IMR-90 (cell line): ENCODE measurements at regions not wholly inside any gene's neighbourhood (a gene's known extent, or its start where the extent isn't known, plus 50 kb on each side); places are given as distances from the start of the nearest gene placed in this dataset.

Experiments
- ATAC-seq: fragments of 200-7000 bp; cut with Tn5 transposase; 2 replicates; pipeline ENCODE4 v1.9.1; 2020; ENCODE audit warnings: low read depth, mild to moderate bottlenecking, moderate library complexity
- BruUV-seq: library from RNA; stranded (reverse); fragments of 400-500 nt; replicated peaks from 2 replicates; lab custom pipeline; 2021; lab: Mats Ljungman, UMichigan
- CTCF ChIA-PET: fragments of 300-600 bp; formaldehyde crosslinking; extraction: SDS; loops from one replicate; lab custom pipeline; 2021; ENCODE audit warnings: antibody characterized with exemption; lab: Yijun Ruan, JAX
- POLR2A ChIA-PET: fragments of 300-600 bp; sonication (Branson Sonifier 250); formaldehyde crosslinking; loops from one replicate; lab custom pipeline; 2022; ENCODE audit warnings: antibody characterized with exemption; ENCODE audit not compliant: unreplicated experiment; lab: Charles Lee
- DNase-seq: peaks from one replicate; pipeline ENCODE4 v3.0.0; 2013
- H2AFZ ChIP-seq: replicated peaks from 2 replicates; pipeline ENCODE3; 2013; ENCODE audit warnings: low read length, mild to moderate bottlenecking; ENCODE audit not compliant: poor library complexity
- H2AK5ac ChIP-seq: 2 replicates; pipeline ENCODE4 v1.6.1; 2013; ENCODE audit warnings: low read depth, low read length, inconsistent platforms
- H2AK9ac ChIP-seq: replicated peaks from 2 replicates; pipeline ENCODE3; 2013; ENCODE audit warnings: mild to moderate bottlenecking, low read depth, low read length, moderate library complexity; ENCODE audit not compliant: poor library complexity
- H2BK120ac ChIP-seq: 2 replicates; pipeline ENCODE4 v1.6.1; 2013; ENCODE audit warnings: low read depth, low read length, inconsistent platforms
- H2BK15ac ChIP-seq: 3 replicates; pipeline ENCODE4 v1.6.1; 2013; ENCODE audit warnings: low read depth, low read length, inconsistent platforms
- H2BK20ac ChIP-seq: 2 replicates; pipeline ENCODE4 v1.6.1; 2013; ENCODE audit warnings: low read depth, mild to moderate bottlenecking, inconsistent platforms, low read length, moderate library complexity
- H2BK5ac ChIP-seq: 2 replicates; pipeline ENCODE4 v1.6.1; 2013; ENCODE audit warnings: mild to moderate bottlenecking, low read depth, low read length, inconsistent platforms; ENCODE audit not compliant: poor library complexity, severe bottlenecking
- H3K14ac ChIP-seq: replicated peaks from 2 replicates; pipeline ENCODE4 v1.6.1; 2013; ENCODE audit warnings: low read depth, low read length, inconsistent platforms
- H3K18ac ChIP-seq: 2 replicates; pipeline ENCODE4 v1.6.1; 2013; ENCODE audit warnings: low read depth, low read length, control low read depth
- H3K23ac ChIP-seq: 2 replicates; pipeline ENCODE4 v1.6.1; 2013; ENCODE audit warnings: low read depth, low read length, inconsistent platforms
- H3K27ac ChIP-seq: 2 replicates; pipeline ENCODE4 v1.5.1; 2013; ENCODE audit warnings: mild to moderate bottlenecking, control low read depth, low read length; ENCODE audit not compliant: insufficient read depth
- H3K27me3 ChIP-seq: 2 replicates; pipeline ENCODE4 v1.6.1; 2013; ENCODE audit warnings: low read length; ENCODE audit not compliant: control insufficient read depth, insufficient read depth
- H3K36me3 ChIP-seq: 2 replicates; pipeline ENCODE4 v1.6.1; 2013; ENCODE audit warnings: low read length, mixed read lengths; ENCODE audit not compliant: control insufficient read depth, insufficient read depth
- H3K4ac ChIP-seq: 2 replicates; pipeline ENCODE4 v1.6.1; 2013; ENCODE audit warnings: low read depth, low read length, inconsistent platforms
- H3K4me1 ChIP-seq: 2 replicates; pipeline ENCODE4 v1.6.1; 2013; ENCODE audit warnings: low read length, mixed read lengths; ENCODE audit not compliant: control insufficient read depth, insufficient read depth
- H3K4me2 ChIP-seq: 2 replicates; pipeline ENCODE4 v1.6.1; 2013; ENCODE audit warnings: low read depth, mild to moderate bottlenecking, control low read depth, low read length, moderate library complexity
- H3K4me3 ChIP-seq: 2 replicates; pipeline ENCODE4 v1.5.1; 2013; ENCODE audit warnings: low read depth, mild to moderate bottlenecking, control low read depth, low read length, moderate library complexity; ENCODE audit not compliant: insufficient read depth
- H3K56ac ChIP-seq: 2 replicates; pipeline ENCODE4 v1.6.1; 2013; ENCODE audit warnings: low read length, inconsistent platforms; ENCODE audit not compliant: insufficient read depth; ENCODE audit errors: extremely low read depth
- H3K79me1 ChIP-seq, 2 experiments: 2 replicates each; pipeline ENCODE4 v1.6.1; 2013; ENCODE audit warnings: low read length in 2 of 2, inconsistent platforms in 1 of 2, low read depth in 1 of 2
- H3K9ac ChIP-seq: 2 replicates; pipeline ENCODE4 v1.6.1; 2013; ENCODE audit warnings: low read depth, low read length, control low read depth
- H3K9me1 ChIP-seq: 2 replicates; pipeline ENCODE4 v1.6.1; 2013; ENCODE audit warnings: low read length, inconsistent platforms; ENCODE audit not compliant: insufficient read depth
- H3K9me3 ChIP-seq: 2 replicates; pipeline ENCODE4 v1.6.1; 2013; ENCODE audit warnings: low read length; ENCODE audit not compliant: control insufficient read depth, insufficient read depth
- H4K20me1 ChIP-seq: 2 replicates; pipeline ENCODE4 v1.6.1; 2013; ENCODE audit warnings: low read length, inconsistent platforms; ENCODE audit not compliant: insufficient read depth
- H4K5ac ChIP-seq: 2 replicates; pipeline ENCODE4 v1.6.1; 2013; ENCODE audit warnings: mild to moderate bottlenecking, low read depth, low read length, control low read depth
- H4K8ac ChIP-seq, 2 experiments: 2 replicates each; pipeline ENCODE4 v1.6.1; 2013; ENCODE audit warnings: low read depth in 2 of 2, low read length in 2 of 2, control low read depth in 1 of 2, inconsistent platforms in 1 of 2
- H4K91ac ChIP-seq: 2 replicates; pipeline ENCODE4 v1.6.1; 2013; ENCODE audit warnings: low read depth, low read length, inconsistent platforms; ENCODE audit not compliant: insufficient read depth
- BHLHE40 ChIP-seq: fragments of 150-350 bp; IDR thresholded peaks from 2 replicates; pipeline ENCODE4 v1.6.1; 2016; ENCODE audit warnings: mild to moderate bottlenecking, low read depth, low read length
- CEBPB ChIP-seq: IDR thresholded peaks from 2 replicates; pipeline ENCODE4 v1.6.1; 2012; ENCODE audit warnings: low read depth, low read length, improper control_type of control experiment
- CHD1 ChIP-seq: IDR thresholded peaks from 2 replicates; pipeline ENCODE4 v1.6.1; 2012; ENCODE audit warnings: low read depth, low read length, improper control_type of control experiment
- FOS ChIP-seq: fragments of 150-350 bp; IDR thresholded peaks from 2 replicates; pipeline ENCODE4 v1.6.1; 2016; ENCODE audit warnings: low read depth, low read length
- MAFK ChIP-seq: IDR thresholded peaks from 2 replicates; pipeline ENCODE4 v1.6.1; 2012; ENCODE audit warnings: low read depth, low read length, improper control_type of control experiment
- MAZ ChIP-seq: IDR thresholded peaks from 2 replicates; pipeline ENCODE4 v1.6.1; 2012; ENCODE audit warnings: low read depth, mild to moderate bottlenecking, low read length, improper control_type of control experiment, moderate library complexity, borderline replicate concordance
- MXI1 ChIP-seq: IDR thresholded peaks from 2 replicates; pipeline ENCODE4 v1.6.1; 2012; ENCODE audit warnings: low read depth, mild to moderate bottlenecking, low read length, moderate library complexity, borderline replicate concordance
- NFE2L2 ChIP-seq: fragments of 150-350 bp; IDR thresholded peaks from 2 replicates; pipeline ENCODE4 v1.6.1; 2016; ENCODE audit warnings: low read depth, mild to moderate bottlenecking, low read length
- POLR2A ChIP-seq: IDR thresholded peaks from 2 replicates; pipeline ENCODE4 v1.6.1; 2012; ENCODE audit warnings: mild to moderate bottlenecking, low read depth, low read length
- RAD21 ChIP-seq: IDR thresholded peaks from 2 replicates; pipeline ENCODE4 v1.6.1; 2012; ENCODE audit warnings: low read length, improper control_type of control experiment
- RCOR1 ChIP-seq: IDR thresholded peaks from 2 replicates; pipeline ENCODE4 v1.6.1; 2012; ENCODE audit warnings: mild to moderate bottlenecking, low read length, improper control_type of control experiment; ENCODE audit not compliant: insufficient replicate concordance
- RFX5 ChIP-seq: IDR thresholded peaks from 2 replicates; pipeline ENCODE4 v1.8.0; 2012; ENCODE audit warnings: low read depth, mild to moderate bottlenecking, low read length, moderate library complexity
- SMC3 ChIP-seq: fragments of 150-350 bp; IDR thresholded peaks from 2 replicates; pipeline ENCODE4 v1.6.1; 2016; ENCODE audit warnings: low read depth, mild to moderate bottlenecking, antibody characterized with exemption, low read length, moderate library complexity
- WGBS, 2 experiments: methylation state at CpG; one replicate each; pipeline versions ENCODE4 v1.1.5 to v1.1.7; 2013; ENCODE audit warnings: missing lambda C conversion rate in 2 of 2; ENCODE audit not compliant: insufficient read length in 1 of 2; ENCODE audit errors: extremely low coverage in 2 of 2; 5-methylcytosine and 5-hydroxymethylcytosine counted together
- dilution Hi-C: fragments of 300-500 bp; cut with HindIII; formaldehyde crosslinking; loops from one replicate; pipeline ENCODE4 v1.14.3; 2018; ENCODE audit warnings: low sequenced_read_pairs; ENCODE audit not compliant: unreplicated experiment
- in situ Hi-C: fragments of 300-500 bp; cut with MboI; formaldehyde crosslinking; loops from 3 replicates; pipeline ENCODE4 v1.14.3; 2019; ENCODE audit warnings: low sequenced_read_pairs, inconsistent platforms, mixed read lengths
- intact Hi-C: fragments of 100-400 bp; cut with micrococcal nuclease; formaldehyde crosslinking; loops from 2 replicates; pipeline ENCODE4 v1.10.0; 2022
- TF ChIP-seq, protein P1 (sequence below): conservative IDR thresholded peaks from 2 replicates; pipeline ENCODE4 v1.5.1; 2012; ENCODE audit warnings: mild to moderate bottlenecking, low read depth, low read length, improper control_type of control experiment
- TF ChIP-seq, protein P2 (sequence below): fragments of 150-350 bp; IDR thresholded peaks from 2 replicates; pipeline ENCODE4 v1.6.1; 2017; ENCODE audit warnings: mild to moderate bottlenecking, antibody characterized with exemption, low read length, low read depth
- TF ChIP-seq, protein P3 (sequence below): fragments of 150-350 bp; IDR thresholded peaks from 2 replicates; pipeline ENCODE4 v1.6.1; 2016; ENCODE audit warnings: low read depth, mild to moderate bottlenecking, low read length, moderate library complexity, borderline replicate concordance

DNA sequence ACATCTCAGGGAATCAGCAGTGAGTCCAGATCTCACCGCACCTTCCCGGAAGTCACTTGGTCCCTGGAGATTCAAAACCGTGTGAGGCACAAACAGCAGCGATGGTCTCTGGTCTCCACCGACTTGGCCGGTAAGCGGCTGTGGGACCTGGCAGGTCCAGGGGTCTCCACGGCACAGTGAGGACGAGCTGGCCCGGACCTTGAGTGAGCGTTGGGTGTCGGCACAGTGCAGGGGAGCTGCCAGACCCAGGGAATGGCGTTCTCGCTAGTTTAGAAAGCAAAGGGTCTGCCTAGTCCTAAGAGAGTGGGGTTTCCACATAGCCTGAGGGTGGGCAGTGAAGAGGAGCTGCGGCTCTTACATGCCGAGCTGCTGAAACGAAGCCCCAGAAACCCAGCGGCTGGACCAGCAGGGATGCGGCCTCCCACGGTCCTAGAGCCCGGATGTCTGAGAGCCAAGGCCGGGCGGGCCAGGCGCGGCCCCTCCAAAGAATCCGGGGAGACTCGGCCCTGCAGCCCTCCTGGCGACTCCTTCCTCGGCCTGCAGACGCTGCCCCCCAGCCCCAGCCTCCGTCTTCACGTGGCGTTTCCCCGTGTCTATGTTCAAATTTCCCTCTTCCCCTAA, 185.0 kb downstream of the ERMARD start:
- no peak overlapping the region for H2BK20ac ChIP-seq
- POLR2A ChIA-PET: no interaction called here
- no peak for ATAC-seq

More for the DNA sequence above, 185.0 kb downstream of the ERMARD start:
- Histone ChIP-seq H2BK5ac (no peak overlapping the region), H4K91ac (no peak overlapping the region), H2AFZ (no peak overlapping the region), H3K18ac (no peak overlapping the region), H3K4ac (no peak overlapping the region), H3K9me3 (peaks cover 58% of the 10 kb centered on the region), H3K79me1 (no peaks in the 10 kb centered on the region), H2AK9ac (no peak overlapping the region), H3K23ac (no peak overlapping the region), H2BK15ac (no peak overlapping the region), H3K4me3 (no peak overlapping the region), H4K5ac (no peak overlapping the region), H3K56ac (no peak overlapping the region), H2AK5ac (no peak overlapping the region), H3K9ac (no peak overlapping the region), H3K4me2 (no peak overlapping the region), H4K20me1 (no peaks in the 10 kb centered on the region), H3K14ac (no peak overlapping the region), H3K4me1 (no peaks in the 10 kb centered on the region), H2BK120ac (no peak overlapping the region), H3K27ac (no peak overlapping the region), H3K27me3 (no peaks in the 10 kb centered on the region), H4K8ac (no peak overlapping the region), H3K9me1 (no peaks in the 10 kb centered on the region), H3K36me3 (no peaks in the 10 kb centered on the region)
- in situ Hi-C loops: no loop called here
- CTCF ChIA-PET: no interaction called here
- TF ChIP-seq POLR2A: no peak
- TF ChIP-seq, protein P1, sequence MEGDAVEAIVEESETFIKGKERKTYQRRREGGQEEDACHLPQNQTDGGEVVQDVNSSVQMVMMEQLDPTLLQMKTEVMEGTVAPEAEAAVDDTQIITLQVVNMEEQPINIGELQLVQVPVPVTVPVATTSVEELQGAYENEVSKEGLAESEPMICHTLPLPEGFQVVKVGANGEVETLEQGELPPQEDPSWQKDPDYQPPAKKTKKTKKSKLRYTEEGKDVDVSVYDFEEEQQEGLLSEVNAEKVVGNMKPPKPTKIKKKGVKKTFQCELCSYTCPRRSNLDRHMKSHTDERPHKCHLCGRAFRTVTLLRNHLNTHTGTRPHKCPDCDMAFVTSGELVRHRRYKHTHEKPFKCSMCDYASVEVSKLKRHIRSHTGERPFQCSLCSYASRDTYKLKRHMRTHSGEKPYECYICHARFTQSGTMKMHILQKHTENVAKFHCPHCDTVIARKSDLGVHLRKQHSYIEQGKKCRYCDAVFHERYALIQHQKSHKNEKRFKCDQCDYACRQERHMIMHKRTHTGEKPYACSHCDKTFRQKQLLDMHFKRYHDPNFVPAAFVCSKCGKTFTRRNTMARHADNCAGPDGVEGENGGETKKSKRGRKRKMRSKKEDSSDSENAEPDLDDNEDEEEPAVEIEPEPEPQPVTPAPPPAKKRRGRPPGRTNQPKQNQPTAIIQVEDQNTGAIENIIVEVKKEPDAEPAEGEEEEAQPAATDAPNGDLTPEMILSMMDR: no peak
- TF ChIP-seq BHLHE40: no peak
- TF ChIP-seq, protein P2, sequence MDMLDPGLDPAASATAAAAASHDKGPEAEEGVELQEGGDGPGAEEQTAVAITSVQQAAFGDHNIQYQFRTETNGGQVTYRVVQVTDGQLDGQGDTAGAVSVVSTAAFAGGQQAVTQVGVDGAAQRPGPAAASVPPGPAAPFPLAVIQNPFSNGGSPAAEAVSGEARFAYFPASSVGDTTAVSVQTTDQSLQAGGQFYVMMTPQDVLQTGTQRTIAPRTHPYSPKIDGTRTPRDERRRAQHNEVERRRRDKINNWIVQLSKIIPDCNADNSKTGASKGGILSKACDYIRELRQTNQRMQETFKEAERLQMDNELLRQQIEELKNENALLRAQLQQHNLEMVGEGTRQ: no peak
- TF ChIP-seq CHD1: no peak
- TF ChIP-seq MXI1: no peak
- TF ChIP-seq RCOR1: no peak
- no peak for TF ChIP-seq MAZ
- TF ChIP-seq, protein P3, sequence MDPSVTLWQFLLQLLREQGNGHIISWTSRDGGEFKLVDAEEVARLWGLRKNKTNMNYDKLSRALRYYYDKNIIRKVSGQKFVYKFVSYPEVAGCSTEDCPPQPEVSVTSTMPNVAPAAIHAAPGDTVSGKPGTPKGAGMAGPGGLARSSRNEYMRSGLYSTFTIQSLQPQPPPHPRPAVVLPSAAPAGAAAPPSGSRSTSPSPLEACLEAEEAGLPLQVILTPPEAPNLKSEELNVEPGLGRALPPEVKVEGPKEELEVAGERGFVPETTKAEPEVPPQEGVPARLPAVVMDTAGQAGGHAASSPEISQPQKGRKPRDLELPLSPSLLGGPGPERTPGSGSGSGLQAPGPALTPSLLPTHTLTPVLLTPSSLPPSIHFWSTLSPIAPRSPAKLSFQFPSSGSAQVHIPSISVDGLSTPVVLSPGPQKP: no peak
- no peak for TF ChIP-seq FOS
- TF ChIP-seq RFX5: no peak
- no peak for TF ChIP-seq NFE2L2
- no peak for TF ChIP-seq RAD21
- no peak for TF ChIP-seq SMC3
- no peak for TF ChIP-seq CEBPB
- TF ChIP-seq MAFK: no peak
- dilution Hi-C loops: no loop called here
- BruUV-seq: no TSS peak
- intact Hi-C loops: no loop called here
- 65% methylated on average over 25 of the region's 34 CpGs; no CpG with 5 or more reads in 1 of the 2 experiments for WGBS, 2 experiments
- no peak for DNase-seq
